ENCODE measurements at regions not wholly inside any gene's neighbourhood (a gene's known extent, or its start where the extent isn't known, plus 50 kb on each side); places are given as distances from the start of the nearest gene placed in this dataset.
A peak's percentile ranks its signal among the peaks of the same experiment; 100 is the strongest.

DNA sequence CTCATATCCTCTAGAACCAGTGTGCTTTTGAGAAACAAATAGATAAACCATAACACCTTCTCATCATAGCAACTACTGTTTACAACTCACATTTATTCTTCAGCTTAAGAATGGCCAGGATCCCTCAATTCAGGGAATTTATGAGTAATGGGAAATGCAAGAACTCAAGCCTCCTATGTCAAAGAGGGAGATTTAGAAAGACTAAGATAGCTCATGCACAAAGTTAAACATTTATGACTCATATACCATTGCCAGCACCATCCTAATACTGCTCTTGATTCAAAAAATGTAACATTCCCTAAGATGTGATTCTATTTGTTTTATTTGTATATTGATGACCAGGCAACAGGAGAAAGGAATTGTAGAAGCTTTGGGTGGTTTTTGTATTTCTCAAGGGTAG is 172.8 kb downstream of the CYP26B1 start:
- ATAC-seq (no peak), DNase-seq (no peak)
- Mint-ChIP-seq H3K27ac (no peak overlapping the region), H3K36me3 (ENCODE audit: low read depth) (no peaks in the 10 kb centered on the region), H3K27me3 (peaks cover 8% of the 10 kb centered on the region), H3K9me3 (no peaks in the 10 kb centered on the region), H3K4me1 (ENCODE audit: low read depth) (no peaks in the 10 kb centered on the region), H3K4me3 (no peak overlapping the region)
- TF ChIP-seq, protein P1, sequence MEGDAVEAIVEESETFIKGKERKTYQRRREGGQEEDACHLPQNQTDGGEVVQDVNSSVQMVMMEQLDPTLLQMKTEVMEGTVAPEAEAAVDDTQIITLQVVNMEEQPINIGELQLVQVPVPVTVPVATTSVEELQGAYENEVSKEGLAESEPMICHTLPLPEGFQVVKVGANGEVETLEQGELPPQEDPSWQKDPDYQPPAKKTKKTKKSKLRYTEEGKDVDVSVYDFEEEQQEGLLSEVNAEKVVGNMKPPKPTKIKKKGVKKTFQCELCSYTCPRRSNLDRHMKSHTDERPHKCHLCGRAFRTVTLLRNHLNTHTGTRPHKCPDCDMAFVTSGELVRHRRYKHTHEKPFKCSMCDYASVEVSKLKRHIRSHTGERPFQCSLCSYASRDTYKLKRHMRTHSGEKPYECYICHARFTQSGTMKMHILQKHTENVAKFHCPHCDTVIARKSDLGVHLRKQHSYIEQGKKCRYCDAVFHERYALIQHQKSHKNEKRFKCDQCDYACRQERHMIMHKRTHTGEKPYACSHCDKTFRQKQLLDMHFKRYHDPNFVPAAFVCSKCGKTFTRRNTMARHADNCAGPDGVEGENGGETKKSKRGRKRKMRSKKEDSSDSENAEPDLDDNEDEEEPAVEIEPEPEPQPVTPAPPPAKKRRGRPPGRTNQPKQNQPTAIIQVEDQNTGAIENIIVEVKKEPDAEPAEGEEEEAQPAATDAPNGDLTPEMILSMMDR (IDR thresholded peaks at IDR 0.05): no peak
- intact Hi-C loops (cut with micrococcal nuclease): no loop called here
- ChIA-PET POLR2A (interaction anchor here (0.6 kb wide), 1 partner anchor 82 kb away, joined by 3 read pairs; no protein-coding TSS in a partner anchor), CTCF (interaction anchor here (1.7 kb wide), 1 partner anchor 51 kb away, joined by 3 read pairs; no protein-coding TSS in a partner anchor)

DNA sequence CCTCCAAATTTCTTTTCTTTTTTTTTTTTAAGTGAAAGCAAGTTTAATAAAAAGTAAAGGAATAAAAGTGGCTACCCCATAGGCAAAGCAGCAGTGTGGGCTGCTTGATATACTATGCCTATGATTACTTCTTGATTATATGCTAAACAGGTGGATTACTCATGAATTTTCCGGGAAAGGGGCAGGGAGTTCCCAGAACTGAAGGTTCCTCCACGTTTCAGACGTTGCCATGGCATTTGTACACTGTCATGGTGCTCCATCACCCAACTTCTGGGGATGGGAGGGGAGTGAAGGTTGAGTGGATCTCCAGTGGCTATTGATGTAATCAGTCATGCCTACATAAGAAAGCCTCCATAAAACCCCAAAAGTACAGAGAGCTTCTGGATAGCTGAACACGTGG is 176.2 kb downstream of the CYP26B1 start:
- intact Hi-C loops (cut with micrococcal nuclease): no loop called here
- CTCF ChIA-PET: no interaction called here

DNA sequence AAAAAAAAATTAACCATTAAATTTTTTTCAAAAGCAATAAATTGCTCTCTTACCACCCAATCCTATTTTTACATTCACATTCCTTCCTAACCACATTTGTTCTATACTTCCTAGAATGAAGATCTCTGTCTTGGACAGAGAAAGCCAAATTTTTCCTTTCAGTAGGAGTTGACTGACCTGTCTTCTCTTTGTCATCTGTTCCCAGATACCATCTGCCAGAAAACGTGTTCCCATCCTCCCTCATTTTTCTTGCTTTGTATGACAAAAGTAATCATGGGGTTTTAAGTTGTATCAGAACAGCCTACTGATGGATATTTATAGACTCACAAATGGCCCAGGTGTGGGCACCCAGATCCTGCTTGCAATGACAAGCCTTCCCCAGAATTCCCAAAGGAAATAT is 182.1 kb downstream of the CYP26B1 start:
- TF ChIP-seq, protein P1 (IDR thresholded peaks at IDR 0.05): no peak
- Mint-ChIP-seq H3K4me1 (ENCODE audit: low read depth) (no peaks in the 10 kb centered on the region), H3K4me3 (no peak overlapping the region), H3K27me3 (peaks cover 9% of the 10 kb centered on the region), H3K36me3 (ENCODE audit: low read depth) (no peaks in the 10 kb centered on the region), H3K27ac (no peak overlapping the region), H3K9me3 (no peaks in the 10 kb centered on the region)
- intact Hi-C loops (cut with micrococcal nuclease): no loop called here
- POLR2A ChIA-PET: no interaction called here
- DNase-seq (no peak), ATAC-seq (no peak)
- CTCF ChIA-PET: no interaction called here

More for the DNA sequence above, 176.2 kb downstream of the CYP26B1 start:
- H3K36me3 Mint-ChIP-seq (ENCODE audit: low read depth): no peaks in the 10 kb centered on the region
- DNase-seq (peak; percentile 15), ATAC-seq (no peak)
- H3K9me3 Mint-ChIP-seq: no peaks in the 10 kb centered on the region
- H3K27me3 Mint-ChIP-seq: peaks cover 9% of the 10 kb centered on the region
- H3K4me1 Mint-ChIP-seq (ENCODE audit: low read depth): no peaks in the 10 kb centered on the region
- TF ChIP-seq, protein P1 (IDR thresholded peaks at IDR 0.05): no peak
- POLR2A ChIA-PET: no interaction called here
- no peak overlapping the region for H3K4me3 Mint-ChIP-seq
- H3K27ac Mint-ChIP-seq: no peak overlapping the region

DNA sequence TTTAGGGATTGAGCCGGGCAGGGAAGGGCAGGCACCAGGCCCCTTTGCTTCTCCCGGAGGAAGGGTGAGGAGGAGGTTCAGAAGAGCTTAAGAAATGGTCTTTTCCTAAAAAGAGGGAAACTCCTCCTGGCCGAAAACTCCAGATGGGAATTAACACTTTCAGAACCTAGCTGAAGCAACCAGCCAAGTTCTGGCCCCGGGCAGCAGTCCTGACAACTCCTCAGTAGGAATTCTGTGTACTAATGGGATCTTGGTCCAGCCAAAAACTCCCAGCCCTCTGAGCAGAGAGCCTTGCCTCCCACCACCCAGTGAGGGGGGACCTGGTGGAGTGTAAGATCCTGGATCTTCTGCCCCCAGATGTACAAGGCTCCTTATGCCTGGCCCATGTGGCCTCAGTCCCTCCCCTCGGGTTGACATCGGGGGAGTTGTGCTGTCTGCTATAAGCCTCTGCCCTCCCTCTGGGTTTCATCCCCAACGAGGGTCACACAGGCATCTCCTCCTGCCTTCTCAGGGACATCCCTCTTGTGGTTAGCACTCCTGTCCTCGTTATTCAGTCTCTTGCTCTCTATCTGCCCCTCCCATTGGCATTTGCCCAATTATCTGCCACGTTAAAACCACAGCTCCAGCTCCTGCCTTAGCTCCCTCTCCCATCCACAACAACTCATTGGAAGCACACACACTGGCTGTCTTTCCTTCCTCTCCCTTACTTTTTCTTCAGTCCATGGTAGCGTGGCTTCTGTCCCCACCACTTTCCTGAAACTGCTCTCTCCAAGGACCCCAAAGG is 184.6 kb downstream of the CYP26B1 start:
- ATAC-seq (no peak), DNase-seq (no peak)
- Mint-ChIP-seq H3K4me1 (ENCODE audit: low read depth) (no peaks in the 10 kb centered on the region), H3K4me3 (no peak overlapping the region), H3K9me3 (peaks cover 9% of the 10 kb centered on the region), H3K27ac (no peak overlapping the region), H3K36me3 (ENCODE audit: low read depth) (no peaks in the 10 kb centered on the region), H3K27me3 (peaks cover 7% of the 10 kb centered on the region)
- intact Hi-C loops (cut with micrococcal nuclease): no loop called here
- CTCF ChIA-PET: no interaction called here
- TF ChIP-seq, protein P1 (IDR thresholded peaks at IDR 0.05): no peak
- POLR2A ChIA-PET: no interaction called here

DNA sequence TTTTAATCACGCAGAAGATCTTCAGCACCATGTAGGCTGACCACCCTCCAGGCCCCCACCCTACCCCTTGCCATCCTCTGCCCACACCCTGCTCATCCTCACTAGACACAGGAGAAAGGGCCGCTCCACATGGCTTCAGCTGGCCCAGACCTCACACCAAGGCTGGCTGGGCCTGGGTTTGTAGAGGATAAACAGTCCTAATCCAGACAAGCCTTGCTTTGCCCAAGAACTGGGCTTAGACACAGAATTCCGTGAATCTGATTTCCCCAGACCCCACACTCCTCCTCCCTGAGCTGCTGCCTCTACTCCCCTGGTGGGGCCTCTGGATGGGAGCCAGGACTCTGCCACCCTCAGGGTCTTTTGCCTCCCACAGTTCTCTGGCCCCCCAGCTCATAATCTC is 185.3 kb downstream of the CYP26B1 start:
- Mint-ChIP-seq H3K4me3 (no peak overlapping the region), H3K9me3 (peaks cover 15% of the 10 kb centered on the region), H3K27me3 (peaks cover 4% of the 10 kb centered on the region), H3K36me3 (ENCODE audit: low read depth) (no peaks in the 10 kb centered on the region), H3K4me1 (ENCODE audit: low read depth) (no peaks in the 10 kb centered on the region), H3K27ac (no peak overlapping the region)
- CTCF ChIA-PET: no interaction called here
- TF ChIP-seq, protein P1 (IDR thresholded peaks at IDR 0.05): no peak
- POLR2A ChIA-PET: no interaction called here
- ATAC-seq: no peak
- intact Hi-C loops (cut with micrococcal nuclease): no loop called here
- DNase-seq: no peak
